ENCODE measurements at regions not wholly inside any gene's neighbourhood (a gene's known extent, or its start where the extent isn't known, plus 50 kb on each side); places are given as distances from the start of the nearest gene placed in this dataset.

DNA sequence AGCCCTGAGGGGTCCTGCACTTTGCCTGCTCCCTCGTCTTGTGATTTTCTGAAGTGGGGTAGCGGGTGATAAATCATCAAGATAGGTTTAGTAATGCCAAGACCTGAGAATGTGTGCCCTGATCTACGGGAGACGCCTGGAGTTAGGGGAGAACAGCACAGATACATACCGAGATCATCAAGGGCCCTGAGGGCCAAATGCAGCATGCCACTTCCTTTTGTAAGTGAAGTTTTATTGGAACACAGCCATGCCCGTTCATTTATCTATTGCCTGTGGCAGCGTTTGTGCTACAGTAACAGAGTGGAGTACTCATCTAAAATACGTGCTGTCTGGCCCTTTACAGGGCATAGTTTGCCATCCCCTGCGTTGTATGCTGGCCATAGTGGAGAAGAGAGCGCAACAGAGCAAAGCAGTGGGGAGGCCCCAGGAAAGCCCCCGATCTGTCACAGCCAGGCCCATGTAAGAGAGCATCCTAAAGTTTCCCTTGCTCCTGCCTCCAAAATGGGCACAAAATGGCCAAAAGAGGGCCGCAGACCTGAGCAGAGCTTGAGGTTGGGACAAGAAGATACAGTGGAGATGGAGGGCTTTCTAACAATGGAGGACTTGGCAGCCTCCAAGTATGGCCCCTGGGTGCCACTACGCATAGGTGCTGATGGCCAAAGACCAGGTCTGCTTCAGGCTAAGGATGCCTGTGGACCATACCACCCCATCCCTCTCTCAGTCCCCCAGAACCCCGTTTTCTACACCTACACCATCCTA, 167.0 kb downstream of the SMIM20 start:
- H3K36me3 ChIP-seq: no peaks in the 10 kb centered on the region
- no peaks in the 10 kb centered on the region for H3K27me3 ChIP-seq
- H3K9me3 ChIP-seq: no peaks in the 10 kb centered on the region
- no peak overlapping the region for H3K27ac ChIP-seq
- H3K4me3 ChIP-seq: no peak overlapping the region
- no peak for DNase-seq
- H3K4me1 ChIP-seq: no peaks in the 10 kb centered on the region
- no peak overlapping the region for H3K9ac ChIP-seq (ENCODE audit: low read depth in 2 of 2, low read length in 2 of 2)
- intact Hi-C loops (cut with DNase I): loop anchor here (5.0 kb wide), 1 partner anchor 241 kb away; the partner anchor contains the start of gene RBPJ
- TF ChIP-seq, protein P1, sequence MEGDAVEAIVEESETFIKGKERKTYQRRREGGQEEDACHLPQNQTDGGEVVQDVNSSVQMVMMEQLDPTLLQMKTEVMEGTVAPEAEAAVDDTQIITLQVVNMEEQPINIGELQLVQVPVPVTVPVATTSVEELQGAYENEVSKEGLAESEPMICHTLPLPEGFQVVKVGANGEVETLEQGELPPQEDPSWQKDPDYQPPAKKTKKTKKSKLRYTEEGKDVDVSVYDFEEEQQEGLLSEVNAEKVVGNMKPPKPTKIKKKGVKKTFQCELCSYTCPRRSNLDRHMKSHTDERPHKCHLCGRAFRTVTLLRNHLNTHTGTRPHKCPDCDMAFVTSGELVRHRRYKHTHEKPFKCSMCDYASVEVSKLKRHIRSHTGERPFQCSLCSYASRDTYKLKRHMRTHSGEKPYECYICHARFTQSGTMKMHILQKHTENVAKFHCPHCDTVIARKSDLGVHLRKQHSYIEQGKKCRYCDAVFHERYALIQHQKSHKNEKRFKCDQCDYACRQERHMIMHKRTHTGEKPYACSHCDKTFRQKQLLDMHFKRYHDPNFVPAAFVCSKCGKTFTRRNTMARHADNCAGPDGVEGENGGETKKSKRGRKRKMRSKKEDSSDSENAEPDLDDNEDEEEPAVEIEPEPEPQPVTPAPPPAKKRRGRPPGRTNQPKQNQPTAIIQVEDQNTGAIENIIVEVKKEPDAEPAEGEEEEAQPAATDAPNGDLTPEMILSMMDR (IDR thresholded peaks at IDR 0.05): no peak

DNA sequence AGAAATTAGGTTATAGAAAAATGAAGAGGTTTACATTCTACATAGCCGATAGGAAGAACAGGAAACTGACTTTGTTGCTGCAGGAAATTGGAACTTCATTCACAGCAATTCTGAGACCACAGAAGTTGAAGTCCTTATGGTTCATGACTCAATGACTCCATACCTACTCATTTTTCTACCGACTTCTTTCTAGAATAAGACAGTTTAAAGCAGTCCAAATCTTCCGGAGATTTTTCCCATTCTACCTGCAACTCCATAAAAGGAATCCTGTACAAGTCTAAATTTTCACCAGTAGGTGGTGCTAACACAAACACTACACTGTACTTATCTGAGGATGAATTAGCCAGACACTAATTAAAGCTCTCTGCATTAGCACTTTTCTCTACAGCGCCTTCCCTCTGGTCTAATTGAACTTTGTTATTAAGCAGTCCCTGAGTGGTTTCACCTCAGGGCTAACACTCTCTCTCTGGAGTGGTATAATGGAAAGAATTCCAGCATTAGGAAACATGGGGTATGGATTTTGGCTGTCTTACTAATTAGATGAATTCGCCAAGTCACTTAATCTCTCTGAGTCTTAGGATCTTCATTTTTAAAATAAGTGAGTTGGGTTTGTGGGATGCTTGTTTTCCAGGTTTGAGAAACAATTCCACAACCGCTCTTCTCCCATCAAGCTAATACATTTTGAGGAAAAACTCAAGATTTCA, 167.9 kb downstream of the SMIM20 start:
- Histone ChIP-seq H3K27ac (no peak overlapping the region), H3K9ac (ENCODE audit: low read depth in 2 of 2, low read length in 2 of 2) (no peak overlapping the region), H3K4me3 (no peak overlapping the region), H3K4me1 (no peaks in the 10 kb centered on the region), H3K36me3 (no peaks in the 10 kb centered on the region), H3K27me3 (no peaks in the 10 kb centered on the region), H3K9me3 (no peaks in the 10 kb centered on the region)
- intact Hi-C loops (cut with DNase I): loop anchor here (5.0 kb wide), 1 partner anchor 240 kb away; the partner anchor contains the start of gene RBPJ
- TF ChIP-seq, protein P1 (IDR thresholded peaks at IDR 0.05): peak; percentile 76
- DNase-seq: no peak

DNA sequence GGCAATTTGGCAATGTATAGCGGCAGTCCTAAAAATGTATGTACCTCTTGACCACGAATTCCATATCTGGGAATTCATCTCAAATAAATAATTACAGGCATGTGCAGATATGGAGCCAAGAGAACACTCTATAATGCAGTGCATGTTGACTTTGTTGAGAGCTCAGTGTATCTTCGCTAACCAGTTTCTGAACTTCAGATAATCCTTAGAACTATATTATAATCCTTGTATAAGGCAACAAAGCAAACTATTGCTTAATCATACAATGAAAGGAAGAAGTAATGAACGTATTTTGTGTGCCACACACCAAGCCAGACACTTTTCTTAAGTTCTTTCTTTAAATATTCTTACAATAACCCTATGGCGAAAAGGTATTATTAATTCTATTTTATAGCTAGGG, 168.5 kb downstream of the SMIM20 start:
- no peak overlapping the region for H3K27ac ChIP-seq
- H3K9me3 ChIP-seq: no peaks in the 10 kb centered on the region
- intact Hi-C loops (cut with DNase I): loop anchor here (5.0 kb wide), 1 partner anchor 240 kb away; the partner anchor contains the start of gene RBPJ
- no peaks in the 10 kb centered on the region for H3K4me1 ChIP-seq
- no peaks in the 10 kb centered on the region for H3K36me3 ChIP-seq
- no peak for DNase-seq
- no peak overlapping the region for H3K9ac ChIP-seq (ENCODE audit: low read depth in 2 of 2, low read length in 2 of 2)
- TF ChIP-seq, protein P1 (IDR thresholded peaks at IDR 0.05): no peak
- no peak overlapping the region for H3K4me3 ChIP-seq
- H3K27me3 ChIP-seq: no peaks in the 10 kb centered on the region

DNA sequence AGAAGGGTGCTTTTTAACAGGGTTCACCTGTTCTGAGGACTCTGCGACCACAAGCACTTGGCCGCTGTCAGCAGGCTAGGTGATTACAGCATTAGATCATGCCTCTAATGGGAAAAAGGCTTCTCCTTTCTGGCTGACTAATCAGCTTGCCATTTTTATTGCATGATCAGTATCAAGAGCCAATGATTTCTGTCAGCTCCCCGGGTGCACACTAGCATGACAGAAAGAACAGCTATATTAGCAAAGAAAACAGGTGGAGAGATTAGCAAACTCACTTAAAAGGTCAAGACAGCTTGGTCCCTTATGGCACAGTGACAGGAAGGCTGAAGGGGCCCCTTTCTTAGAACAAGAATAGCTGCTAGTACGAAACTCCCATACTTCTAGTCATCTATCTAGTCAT, 170.0 kb downstream of the SMIM20 start:
- TF ChIP-seq, protein P1 (IDR thresholded peaks at IDR 0.05): no peak
- no peak for DNase-seq
- Histone ChIP-seq H3K36me3 (no peaks in the 10 kb centered on the region), H3K4me3 (no peak overlapping the region), H3K9ac (ENCODE audit: low read depth in 2 of 2, low read length in 2 of 2) (no peak overlapping the region), H3K9me3 (no peaks in the 10 kb centered on the region), H3K4me1 (no peaks in the 10 kb centered on the region), H3K27me3 (no peaks in the 10 kb centered on the region), H3K27ac (no peak overlapping the region)
- intact Hi-C loops (cut with DNase I): loop anchor here (5.0 kb wide), 1 partner anchor 238 kb away; the partner anchor contains the start of gene RBPJ

DNA sequence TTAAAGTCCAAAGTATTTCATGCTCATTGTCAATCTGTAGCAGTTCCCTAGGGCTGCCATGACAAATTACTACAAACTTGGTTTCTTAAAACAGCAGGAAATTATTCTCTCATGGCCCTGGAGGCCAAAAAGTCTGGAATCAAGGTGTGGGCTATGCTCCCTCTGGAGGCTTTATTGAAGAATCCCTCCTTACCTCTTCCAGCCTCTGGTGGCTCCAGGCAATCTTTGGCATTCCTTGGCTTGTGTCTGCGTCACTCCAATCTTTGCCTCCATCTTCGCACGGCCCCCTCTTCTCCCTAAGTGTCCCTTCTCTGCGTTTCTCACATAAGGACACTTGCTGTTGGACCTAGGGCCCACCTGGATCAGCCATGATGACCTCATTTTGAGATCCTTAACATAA, 170.4 kb downstream of the SMIM20 start:
- intact Hi-C loops (cut with DNase I): loop anchor here (5.0 kb wide), 1 partner anchor 238 kb away; the partner anchor contains the start of gene RBPJ
- H3K9ac ChIP-seq (ENCODE audit: low read depth in 2 of 2, low read length in 2 of 2): no peak overlapping the region
- H3K27ac ChIP-seq: no peak overlapping the region
- TF ChIP-seq, protein P1 (IDR thresholded peaks at IDR 0.05): no peak
- H3K27me3 ChIP-seq: no peaks in the 10 kb centered on the region
- no peaks in the 10 kb centered on the region for H3K36me3 ChIP-seq
- no peak overlapping the region for H3K4me3 ChIP-seq
- no peaks in the 10 kb centered on the region for H3K4me1 ChIP-seq
- no peak for DNase-seq
- no peaks in the 10 kb centered on the region for H3K9me3 ChIP-seq

All from colonic mucosa (tissue), 4 donors.